H9 (cell line): ENCODE measurements at regions not wholly inside any gene's neighbourhood (a gene's known extent, or its start where the extent isn't known, plus 50 kb on each side); places are given as distances from the start of the nearest gene placed in this dataset.

Source experiments
- DNase-seq: peaks from one replicate; pipeline ENCODE4 v3.0.0-alpha.2; 2017
- H2AFZ ChIP-seq: one replicate; pipeline ENCODE4 v1.6.1; 2013; ENCODE audit warnings: mild to moderate bottlenecking, low read length, control low read depth, moderate library complexity
- H2AK5ac ChIP-seq: 2 replicates; pipeline ENCODE4 v1.6.1; 2013; ENCODE audit warnings: low read length, control low read depth, mixed read lengths; ENCODE audit not compliant: insufficient read length
- H2BK120ac ChIP-seq: one replicate; pipeline ENCODE4 v1.6.1; 2013; ENCODE audit warnings: low read depth, mild to moderate bottlenecking, low read length, control low read depth, inconsistent platforms; ENCODE audit not compliant: poor library complexity, severe bottlenecking
- H2BK12ac ChIP-seq: 2 replicates; pipeline ENCODE4 v1.6.1; 2013; ENCODE audit warnings: low read length, control low read depth, mixed read lengths, low read depth; ENCODE audit not compliant: insufficient read length
- H2BK15ac ChIP-seq: 2 replicates; pipeline ENCODE4 v1.6.1; 2013; ENCODE audit warnings: low read depth, low read length, control low read depth
- H2BK20ac ChIP-seq: one replicate; pipeline ENCODE4 v1.6.1; 2013; ENCODE audit warnings: low read depth, mild to moderate bottlenecking, low read length, control low read depth, inconsistent platforms; ENCODE audit not compliant: poor library complexity, severe bottlenecking
- H2BK5ac ChIP-seq: 2 replicates; pipeline ENCODE4 v1.6.1; 2013; ENCODE audit warnings: low read length, control low read depth, mixed read lengths; ENCODE audit not compliant: insufficient read length
- H3K14ac ChIP-seq: 2 replicates; pipeline ENCODE4 v1.6.1; 2013; ENCODE audit warnings: low read length, control low read depth; ENCODE audit not compliant: insufficient read depth
- H3K18ac ChIP-seq: 2 replicates; pipeline ENCODE4 v1.6.1; 2013; ENCODE audit warnings: low read depth, mild to moderate bottlenecking, mixed read lengths, low read length, control low read depth; ENCODE audit not compliant: insufficient read length
- H3K23ac ChIP-seq: 2 replicates; pipeline ENCODE4 v1.6.1; 2013; ENCODE audit warnings: low read length, control low read depth, mixed read lengths, low read depth; ENCODE audit not compliant: insufficient read length
- H3K23me2 ChIP-seq: 2 replicates; pipeline ENCODE4 v1.6.1; 2013; ENCODE audit warnings: low read depth, mild to moderate bottlenecking, mixed read lengths, low read length, control low read depth; ENCODE audit not compliant: insufficient read length, poor library complexity, severe bottlenecking
- H3K27ac ChIP-seq: 2 replicates; pipeline ENCODE4 v1.5.1; 2013; ENCODE audit warnings: low read length, control low read depth, mixed read lengths, low read depth; ENCODE audit not compliant: insufficient read length
- H3K27me3 ChIP-seq: 2 replicates; pipeline ENCODE4 v1.6.1; 2013; ENCODE audit warnings: low read length, control low read depth, inconsistent platforms; ENCODE audit not compliant: insufficient read depth
- H3K4ac ChIP-seq: 2 replicates; pipeline ENCODE4 v1.6.1; 2013; ENCODE audit warnings: low read depth, mild to moderate bottlenecking, control low read depth, inconsistent platforms, low read length, moderate library complexity
- H3K4me1 ChIP-seq: 2 replicates; pipeline ENCODE4 v1.6.1; 2013; ENCODE audit warnings: low read length, control low read depth, inconsistent platforms; ENCODE audit not compliant: insufficient read depth
- H3K4me2 ChIP-seq: 2 replicates; pipeline ENCODE4 v1.6.1; 2013; ENCODE audit warnings: low read length, control low read depth, mixed read lengths; ENCODE audit not compliant: insufficient read length, insufficient read depth
- H3K56ac ChIP-seq: 2 replicates; pipeline ENCODE4 v1.6.1; 2013; ENCODE audit warnings: low read depth, mild to moderate bottlenecking, mixed read lengths, low read length, control low read depth; ENCODE audit not compliant: insufficient read length
- H3K79me1 ChIP-seq: 2 replicates; pipeline ENCODE4 v1.6.1; 2013; ENCODE audit warnings: low read depth, mild to moderate bottlenecking, moderate library complexity, low read length, control low read depth, inconsistent platforms; ENCODE audit not compliant: insufficient read depth, poor library complexity, severe bottlenecking
- H3K79me2 ChIP-seq: 2 replicates; pipeline ENCODE4 v1.6.1; 2013; ENCODE audit warnings: low read length, control low read depth, inconsistent platforms; ENCODE audit not compliant: insufficient read depth
- H3K9ac ChIP-seq: 2 replicates; pipeline ENCODE4 v1.6.1; 2013; ENCODE audit warnings: low read length, control low read depth, mixed read lengths; ENCODE audit not compliant: insufficient read length; ENCODE audit errors: extremely low read depth
- H3K9me3 ChIP-seq: one replicate; pipeline ENCODE4 v1.6.1; 2013; ENCODE audit warnings: low read depth, low read length, inconsistent platforms; ENCODE audit not compliant: control insufficient read depth
- H3T11ph ChIP-seq: one replicate; pipeline ENCODE4 v1.6.1; 2013; ENCODE audit warnings: mild to moderate bottlenecking, low read length, control low read depth, inconsistent platforms
- H4K20me1 ChIP-seq: one replicate; pipeline ENCODE4 v1.6.1; 2013; ENCODE audit not compliant: control insufficient read depth, insufficient read length, insufficient read depth
- H4K5ac ChIP-seq: 2 replicates; pipeline ENCODE4 v1.6.1; 2013; ENCODE audit warnings: low read depth, mild to moderate bottlenecking, mixed read lengths, low read length, control low read depth; ENCODE audit not compliant: insufficient read length
- H4K8ac ChIP-seq: replicated peaks from 2 replicates; pipeline ENCODE4 v1.6.1; 2013; ENCODE audit warnings: low read length, control low read depth, mixed read lengths, low read depth; ENCODE audit not compliant: insufficient read length
- H4K91ac ChIP-seq: 2 replicates; pipeline ENCODE4 v1.6.1; 2013; ENCODE audit warnings: low read depth, mild to moderate bottlenecking, moderate library complexity, mixed read lengths, low read length, control low read depth; ENCODE audit not compliant: insufficient read length
- H3K27ac Mint-ChIP-seq, 3 experiments: 2 replicates in 2 of 3; 3 replicates in 1 of 3; pipeline ENCODE4 v1.8.0; 2020 to 2021; ENCODE audit warnings: mixed read lengths in 3 of 3, mild to moderate bottlenecking in 1 of 3, moderate library complexity in 1 of 3
- H3K27me3 Mint-ChIP-seq: 2 replicates; pipeline ENCODE4 v1.8.0; 2021; ENCODE audit warnings: low read depth, mild to moderate bottlenecking, moderate library complexity, mixed read lengths
- H3K36me3 Mint-ChIP-seq, 3 experiments: 2 replicates in 2 of 3; 3 replicates in 1 of 3; pipeline ENCODE4 v1.8.0; 2020 to 2021; ENCODE audit warnings: low read depth in 3 of 3, mixed read lengths in 3 of 3; ENCODE audit not compliant: insufficient read depth in 1 of 3
- H3K4me1 Mint-ChIP-seq, 2 experiments: 2 replicates each; pipeline ENCODE4 v1.8.0; 2020; ENCODE audit warnings: mixed read lengths in 2 of 2
- H3K4me3 Mint-ChIP-seq, 2 experiments: 2 replicates in 1 of 2; 3 replicates in 1 of 2; pipeline ENCODE4 v1.8.0; 2020 to 2021; ENCODE audit warnings: mild to moderate bottlenecking in 2 of 2, mixed read lengths in 2 of 2, moderate library complexity in 1 of 2
- H3K9me3 Mint-ChIP-seq, 2 experiments: 2 replicates in 1 of 2; 3 replicates in 1 of 2; pipeline ENCODE4 v1.8.0; 2020; ENCODE audit warnings: mild to moderate bottlenecking in 2 of 2, mixed read lengths in 2 of 2, moderate library complexity in 1 of 2
- CTCF ChIP-seq: fragments of 200-600 bp; sonication (generic); conservative IDR thresholded peaks from 3 replicates; pipeline ENCODE4 v1.8.0; 2021; ENCODE audit warnings: antibody characterized with exemption, mild to moderate bottlenecking
- WGBS: extraction: QIAGEN DNeasy Blood & Tissue Kit; methylation state at CpG from one replicate; pipeline ENCODE4 v1.1.7; 2013; ENCODE audit warnings: missing lambda C conversion rate, low lambda C conversion rate, mixed read lengths; ENCODE audit not compliant: insufficient read length; ENCODE audit errors: extremely low coverage; 5-methylcytosine and 5-hydroxymethylcytosine counted together

GRCh38 chr14:28407031-28407825 lies 359.4 kb upstream of the FOXG1 start:
- H3K27ac Mint-ChIP-seq = peak overlapping the region in 1 of 3 experiments; percentile 54; a peak in 1 of 7 replicates
- peaks cover 0 to 1% (median 0%) of the 10 kb centered on the region in 3 experiments; a peak in 1 of 7 replicates for H3K36me3 Mint-ChIP-seq
- no peak overlapping the region for H2AK5ac ChIP-seq
- no CpG with 5 or more reads among the region's 3 CpGs for WGBS
- H3K18ac ChIP-seq = no peak overlapping the region
- H3K56ac ChIP-seq = no peak overlapping the region
- H2BK12ac ChIP-seq = no peak overlapping the region
- no peaks in the 10 kb centered on the region for H3K79me2 ChIP-seq
- no peaks in the 10 kb centered on the region for H3K9me3 ChIP-seq
- no peak overlapping the region for H3K14ac ChIP-seq
- H2BK15ac ChIP-seq = no peak overlapping the region
- no peak overlapping the region for H3T11ph ChIP-seq
- no peak overlapping the region for H4K8ac ChIP-seq
- no peak for DNase-seq
- no peak overlapping the region for H2AFZ ChIP-seq
- no peak overlapping the region for H3K23ac ChIP-seq
- no peak overlapping the region for H3K4me2 ChIP-seq
- H3K4ac ChIP-seq = no peak overlapping the region
- no peak overlapping the region for H3K27ac ChIP-seq
- H4K91ac ChIP-seq = no peak overlapping the region
- no peak overlapping the region for H2BK5ac ChIP-seq
- no peaks in the 10 kb centered on the region for H4K20me1 ChIP-seq
- H3K4me1 Mint-ChIP-seq = no peaks in the 10 kb centered on the region
- no peaks in the 10 kb centered on the region for H3K27me3 Mint-ChIP-seq
- no peak for TF ChIP-seq CTCF
- H2BK120ac ChIP-seq = no peak overlapping the region
- no peaks in the 10 kb centered on the region for H3K79me1 ChIP-seq
- no peak overlapping the region for H3K9ac ChIP-seq
- no peak overlapping the region for H2BK20ac ChIP-seq
- H3K4me3 Mint-ChIP-seq = no peak overlapping the region
- peaks cover 2 to 15% of the 10 kb centered on the region in 2 experiments; a peak in 4 of 5 replicates for H3K9me3 Mint-ChIP-seq
- H3K27me3 ChIP-seq = no peaks in the 10 kb centered on the region
- no peaks in the 10 kb centered on the region for H3K23me2 ChIP-seq
- H3K4me1 ChIP-seq = no peaks in the 10 kb centered on the region
- no peak overlapping the region for H4K5ac ChIP-seq
